Spleen (tissue), 7 donors: ENCODE measurements at regions not wholly inside any gene's neighbourhood (a gene's known extent, or its start where the extent isn't known, plus 50 kb on each side); places are given as distances from the start of the nearest gene placed in this dataset.

Source experiments
- POLR2A ChIP-seq, 3 donors: fragments of 450-650 bp; IDR thresholded peaks; one replicate each; pipeline ENCODE4 v1.5.1; 2017; ENCODE audit warnings: antibody characterized with exemption in 3 of 3, mild to moderate bottlenecking in 1 of 3
- POLR2AphosphoS5 ChIP-seq, 3 donors: sonication (generic); formaldehyde crosslinking; IDR thresholded peaks; one replicate each; pipeline ENCODE4 v1.5.1; 2017; ENCODE audit warnings: antibody characterized with exemption in 3 of 3
- TF ChIP-seq, protein P1 (sequence below), 11 experiments: fragments of 200-600 bp in 7 of 11; fragments of 450-650 bp in 4 of 11; sonication (generic) in 4 of 11; IDR thresholded peaks in 8 of 11; conservative IDR thresholded peaks in 3 of 11; 1 replicate in 7 of 11; 2 replicates in 4 of 11; pipeline versions ENCODE4 v1.4.0 to v1.8.0; 2016 to 2021; ENCODE audit warnings: antibody characterized with exemption in 11 of 11, inconsistent platforms in 4 of 11, mild to moderate bottlenecking in 1 of 11
- donor health status: DM: no; HTN: no; CAD: no; lungs with moderate emphysema.
- donor health status: DM: no; HTN: no; CAD: no.
- donor health status: DM: no; HTN: no; CAD: no.

DNA sequence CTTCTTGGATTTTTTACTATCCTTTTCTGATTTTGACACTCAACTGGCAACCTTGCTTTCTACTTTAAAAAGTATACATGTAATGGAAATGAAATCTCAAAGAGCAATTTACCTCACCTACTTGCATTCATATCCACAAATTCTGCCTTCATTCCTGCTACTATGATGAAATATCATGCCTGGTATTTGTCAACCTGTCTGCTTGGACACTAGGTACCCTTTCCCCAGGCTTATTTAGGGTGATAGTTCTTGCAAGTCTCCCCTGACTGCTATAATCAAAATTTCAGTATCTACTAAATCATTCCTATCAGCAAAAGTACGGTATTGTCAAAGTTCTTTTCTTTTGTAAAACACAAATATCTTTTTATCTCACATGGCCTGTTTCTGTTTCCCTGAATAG lies 503.0 kb downstream of the GABRG1 start:
- TF ChIP-seq, protein P1, sequence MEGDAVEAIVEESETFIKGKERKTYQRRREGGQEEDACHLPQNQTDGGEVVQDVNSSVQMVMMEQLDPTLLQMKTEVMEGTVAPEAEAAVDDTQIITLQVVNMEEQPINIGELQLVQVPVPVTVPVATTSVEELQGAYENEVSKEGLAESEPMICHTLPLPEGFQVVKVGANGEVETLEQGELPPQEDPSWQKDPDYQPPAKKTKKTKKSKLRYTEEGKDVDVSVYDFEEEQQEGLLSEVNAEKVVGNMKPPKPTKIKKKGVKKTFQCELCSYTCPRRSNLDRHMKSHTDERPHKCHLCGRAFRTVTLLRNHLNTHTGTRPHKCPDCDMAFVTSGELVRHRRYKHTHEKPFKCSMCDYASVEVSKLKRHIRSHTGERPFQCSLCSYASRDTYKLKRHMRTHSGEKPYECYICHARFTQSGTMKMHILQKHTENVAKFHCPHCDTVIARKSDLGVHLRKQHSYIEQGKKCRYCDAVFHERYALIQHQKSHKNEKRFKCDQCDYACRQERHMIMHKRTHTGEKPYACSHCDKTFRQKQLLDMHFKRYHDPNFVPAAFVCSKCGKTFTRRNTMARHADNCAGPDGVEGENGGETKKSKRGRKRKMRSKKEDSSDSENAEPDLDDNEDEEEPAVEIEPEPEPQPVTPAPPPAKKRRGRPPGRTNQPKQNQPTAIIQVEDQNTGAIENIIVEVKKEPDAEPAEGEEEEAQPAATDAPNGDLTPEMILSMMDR (IDR thresholded peaks at IDR 0.05 in 8 of 11, conservative IDR thresholded peaks at IDR 0.05 in 3 of 11): no peak
- TF ChIP-seq POLR2A (IDR thresholded peaks at IDR 0.05): no peak
- TF ChIP-seq POLR2AphosphoS5 (IDR thresholded peaks at IDR 0.05): no peak
